Uterus (tissue), 3 donors: ENCODE measurements at regions not wholly inside any gene's neighbourhood (a gene's known extent, or its start where the extent isn't known, plus 50 kb on each side); places are given as distances from the start of the nearest gene placed in this dataset.
"Not testable (repeated sequence)": the region's sequence is repeated elsewhere in the genome, so short reads cannot be mapped to it uniquely, and the experiment has no call there.

Source experiments
- DNase-seq, 2 donors: peaks; one replicate each; pipeline ENCODE4 v3.0.0-alpha.2; 2019 to 2020
- H3K27ac ChIP-seq, 2 donors: fragments of 200-600 bp; sonication (generic); 1 replicate in 1 of 2; 2 replicates in 1 of 2; pipeline ENCODE4 v1.5.1; 2016 to 2018
- H3K27me3 ChIP-seq, 2 donors: fragments of 200-600 bp; sonication (generic); one replicate each; pipeline ENCODE4 v1.5.1; 2018 to 2019; ENCODE audit warnings: control low read depth in 1 of 2
- H3K36me3 ChIP-seq, 2 donors: fragments of 200-600 bp; sonication (generic); one replicate each; pipeline ENCODE4 v1.5.1; 2019; ENCODE audit warnings: control low read depth in 1 of 2
- H3K4me1 ChIP-seq, 2 donors: fragments of 200-600 bp; sonication (generic); one replicate each; pipeline ENCODE4 v1.5.1; 2018 to 2019; ENCODE audit warnings: control low read depth in 1 of 2
- H3K4me3 ChIP-seq, 2 donors: fragments of 200-600 bp; sonication (generic); 1 replicate in 1 of 2; 2 replicates in 1 of 2; pipeline ENCODE4 v1.5.1; 2018 to 2019; ENCODE audit warnings: mild to moderate bottlenecking in 1 of 2
- H3K9me3 ChIP-seq, 2 donors: fragments of 200-600 bp; sonication (generic); one replicate each; pipeline ENCODE4 v1.5.1; 2019; ENCODE audit warnings: control low read depth in 1 of 2
- CTCF ChIP-seq, 4 experiments: fragments of 200-600 bp in 2 of 4; fragments of 450-650 bp in 2 of 4; sonication (generic) in 2 of 4; IDR thresholded peaks; one replicate each; pipeline ENCODE4 v1.5.1; 2016 to 2019; ENCODE audit warnings: antibody characterized with exemption in 4 of 4, mild to moderate bottlenecking in 2 of 4, moderate library complexity in 1 of 4
- POLR2A ChIP-seq, 2 donors: fragments of 450-650 bp; IDR thresholded peaks; one replicate each; pipeline ENCODE4 v1.6.1; 2016; ENCODE audit warnings: antibody characterized with exemption in 2 of 2, mild to moderate bottlenecking in 1 of 2, moderate library complexity in 1 of 2
- intact Hi-C: fragments of 100-400 bp; cut with DNase I; formaldehyde crosslinking; loops from one replicate; pipeline ENCODE4 v1.15.1; 2023; ENCODE audit warnings: low total_unique reads
- donor health status: DM: yes; HTN: yes; CAD: no.

- no peak for TF ChIP-seq POLR2A (IDR thresholded peaks at IDR 0.05)
- no peak for TF ChIP-seq CTCF (IDR thresholded peaks at IDR 0.05)
- DNase-seq, result no peak
- Histone ChIP-seq H3K27ac (no peak overlapping the region), H3K4me3 (no peak overlapping the region), H3K4me1 (peaks cover 0 to 8% of the 10 kb centered on the region in 2 donors), H3K36me3 (no peaks in the 10 kb centered on the region), H3K27me3 (no peaks in the 10 kb centered on the region), H3K9me3 (no peaks in the 10 kb centered on the region)
- intact Hi-C loops, result no loop called here
These were observed 81.6 kb upstream of the FAT1 start for GRCh38 chr4:186805020-186805820.

GRCh38 chr4:186805917-186806316, 82.3 kb upstream of the FAT1 start:
- H3K9me3 ChIP-seq, H3K27ac ChIP-seq, H3K36me3 ChIP-seq, intact Hi-C loops, H3K4me3 ChIP-seq, H3K4me1 ChIP-seq, H3K27me3 ChIP-seq, DNase-seq: not testable (repeated sequence)

GRCh38 chr4:186806679-186807421, 83.2 kb upstream of the FAT1 start:
- DNase-seq, result peak in 1 of 2 donors; percentile 22
- peaks cover 0 to 8% of the 10 kb centered on the region in 2 donors for H3K4me1 ChIP-seq
- no peaks in the 10 kb centered on the region for H3K36me3 ChIP-seq
- H3K27ac ChIP-seq, result peak overlapping the region; percentile 33 to 46
- no peaks in the 10 kb centered on the region for H3K9me3 ChIP-seq
- H3K4me3 ChIP-seq, result no peak overlapping the region
- H3K27me3 ChIP-seq, result no peaks in the 10 kb centered on the region
- intact Hi-C loops, result no loop called here
- TF ChIP-seq POLR2A (IDR thresholded peaks at IDR 0.05) (no peak), CTCF (IDR thresholded peaks at IDR 0.05) (no peak)

DNA sequence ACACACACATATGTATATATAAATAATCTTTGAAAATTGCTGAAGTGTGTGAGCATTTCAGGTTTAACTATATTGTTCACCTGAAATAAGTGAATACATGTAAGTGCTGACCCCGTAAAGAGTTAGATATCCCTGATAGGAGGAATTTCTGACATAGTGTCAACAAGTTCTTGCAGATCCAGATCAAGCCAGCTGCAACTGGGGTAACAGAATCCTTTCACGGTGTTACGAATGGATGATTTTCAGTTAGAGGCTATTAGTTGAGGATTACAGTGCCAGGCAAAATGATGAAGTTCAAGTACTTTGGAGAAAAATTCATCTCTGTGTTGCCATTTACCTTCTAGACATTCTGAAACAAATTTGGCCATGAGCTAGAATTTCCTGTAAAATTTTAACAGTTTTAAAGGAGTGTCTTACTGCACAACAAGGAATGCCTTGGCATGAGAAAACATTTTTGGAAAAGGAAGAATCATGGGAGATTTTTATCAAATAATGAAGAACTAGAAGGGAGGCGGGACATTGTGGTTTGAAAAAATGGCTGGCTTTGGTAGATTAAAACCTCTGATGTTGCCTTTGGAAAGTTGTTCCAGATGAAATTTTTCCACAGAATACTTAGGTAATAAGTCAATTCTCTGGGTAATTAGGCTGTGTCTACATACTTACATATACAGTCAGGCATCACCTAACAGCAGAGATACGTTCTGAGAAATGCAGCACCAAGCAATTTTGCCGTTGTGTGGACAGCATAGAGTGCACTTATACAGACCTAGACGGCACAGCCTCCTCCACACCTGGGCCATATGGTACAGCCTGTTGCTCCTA, 84.4 kb upstream of the FAT1 start:
- H3K9me3 ChIP-seq, result no peaks in the 10 kb centered on the region
- DNase-seq, result no peak
- intact Hi-C loops, result no loop called here
- no peaks in the 10 kb centered on the region for H3K27me3 ChIP-seq
- H3K4me1 ChIP-seq, result peaks cover 0 to 8% of the 10 kb centered on the region in 2 donors
- no peak for TF ChIP-seq POLR2A (IDR thresholded peaks at IDR 0.05)
- H3K27ac ChIP-seq, result peak overlapping the region in 1 of 2 donors; percentile 46
- H3K36me3 ChIP-seq, result no peaks in the 10 kb centered on the region
- no peak overlapping the region for H3K4me3 ChIP-seq

GRCh38 chr4:186808630-186809018, 85.0 kb upstream of the FAT1 start:
- Histone ChIP-seq H3K4me3 (no peak overlapping the region), H3K27me3 (no peaks in the 10 kb centered on the region), H3K4me1 (peaks cover 0 to 8% of the 10 kb centered on the region in 2 donors), H3K27ac (no peak overlapping the region), H3K36me3 (no peaks in the 10 kb centered on the region), H3K9me3 (no peaks in the 10 kb centered on the region)
- intact Hi-C loops, result no loop called here
- DNase-seq, result peak; percentile 61 to 75
- TF ChIP-seq POLR2A (IDR thresholded peaks at IDR 0.05) (no peak), CTCF (IDR thresholded peaks at IDR 0.05) (no peak)
